GM19025 (cell line): ENCODE measurements at regions not wholly inside any gene's neighbourhood (a gene's known extent, or its start where the extent isn't known, plus 50 kb on each side); places are given as distances from the start of the nearest gene placed in this dataset.

ENCODE experiments used
- ATAC-seq: cut with Tn5 transposase; IDR thresholded peaks from one replicate; pipeline ENCODE4 v1.9.1; 2021; ENCODE audit warnings: mild to moderate bottlenecking, low read depth, moderate library complexity; ENCODE audit not compliant: unreplicated experiment

DNA sequence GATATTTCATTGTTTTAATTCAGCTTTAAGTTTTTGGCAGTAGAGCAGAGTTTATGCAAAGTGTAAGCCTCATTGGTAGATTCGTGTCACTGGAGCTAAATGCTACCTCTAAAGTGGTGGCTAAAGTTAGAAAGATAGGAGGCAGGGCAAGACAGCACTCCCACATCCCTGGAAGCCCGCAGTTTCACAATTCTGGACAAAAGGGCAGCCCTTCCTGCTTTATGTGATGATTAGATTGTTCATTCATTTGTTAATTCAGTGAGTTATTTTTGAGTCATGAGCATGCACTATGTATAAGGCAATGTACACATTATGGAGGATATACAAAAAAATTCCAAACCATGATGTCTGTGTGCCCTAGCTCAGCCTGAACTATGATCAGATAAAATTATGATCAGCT is 52.1 kb upstream of the EIF3M start:
- ATAC-seq, result no peak

- ATAC-seq, result peak; percentile 99
These were observed 53.5 kb upstream of the EIF3M start for GRCh38 chr11:32529994-32530588.

DNA sequence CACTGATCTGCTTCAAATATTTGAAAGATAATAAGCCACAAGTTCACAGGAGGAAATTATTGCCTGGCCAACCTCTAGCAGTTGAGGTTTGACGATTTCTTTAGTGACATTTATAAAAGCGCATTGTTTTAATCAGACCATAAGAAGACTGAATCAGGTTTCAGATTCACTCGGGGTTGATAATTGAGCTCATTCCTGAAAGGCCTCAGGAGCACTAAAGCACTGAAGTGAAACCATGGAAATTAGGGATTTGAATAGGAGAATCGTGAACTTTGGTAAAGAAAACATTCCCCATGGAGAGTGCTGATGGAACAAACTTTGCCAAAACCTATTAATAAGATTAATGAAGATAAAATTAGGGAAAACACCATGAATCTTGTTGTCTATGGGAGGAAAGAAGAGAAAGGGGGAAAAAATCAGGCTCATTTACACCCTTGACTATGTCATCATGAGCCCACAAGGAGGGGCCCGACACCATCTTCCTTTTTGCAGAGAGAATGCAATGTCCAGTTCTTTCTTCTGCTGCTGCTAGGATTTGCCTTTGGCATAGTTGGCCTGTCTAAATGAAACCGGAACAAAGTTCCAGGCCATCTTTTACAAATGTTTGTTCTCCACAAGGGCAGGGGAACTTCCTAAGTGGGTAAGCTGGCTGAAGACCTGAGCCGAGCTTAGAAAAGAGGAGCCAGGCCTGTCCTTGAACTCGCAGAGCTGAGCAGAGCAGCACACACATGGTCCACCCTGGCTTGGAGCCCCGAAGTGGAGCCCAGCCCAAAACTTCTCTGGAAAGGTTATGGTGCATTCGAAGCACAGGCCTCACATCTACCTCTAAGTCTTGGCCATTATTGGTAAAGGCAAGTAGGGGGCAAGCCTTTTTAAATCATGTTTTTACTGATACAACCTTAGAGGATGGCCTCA is 56.1 kb upstream of the EIF3M start:
- no peak for ATAC-seq

DNA sequence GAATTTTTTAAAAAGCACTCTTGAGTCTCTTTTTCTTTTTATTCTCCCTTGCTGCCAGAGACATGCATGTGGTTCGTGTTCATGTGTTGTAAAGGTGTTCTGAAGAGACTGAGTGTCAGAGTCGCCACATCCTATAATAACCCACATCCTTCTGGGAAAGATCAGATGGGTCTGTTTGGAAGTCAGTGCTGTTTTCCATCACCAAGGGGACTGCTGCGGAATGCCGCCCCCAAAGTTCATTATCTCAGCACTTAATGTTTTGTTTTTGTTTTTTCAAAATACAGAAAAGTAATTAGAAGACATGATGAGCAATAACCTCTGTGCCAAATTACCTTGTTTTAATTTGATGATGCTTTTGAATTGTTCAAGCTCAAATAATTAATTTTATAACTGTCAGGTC is 56.9 kb upstream of the EIF3M start:
- no peak for ATAC-seq

DNA sequence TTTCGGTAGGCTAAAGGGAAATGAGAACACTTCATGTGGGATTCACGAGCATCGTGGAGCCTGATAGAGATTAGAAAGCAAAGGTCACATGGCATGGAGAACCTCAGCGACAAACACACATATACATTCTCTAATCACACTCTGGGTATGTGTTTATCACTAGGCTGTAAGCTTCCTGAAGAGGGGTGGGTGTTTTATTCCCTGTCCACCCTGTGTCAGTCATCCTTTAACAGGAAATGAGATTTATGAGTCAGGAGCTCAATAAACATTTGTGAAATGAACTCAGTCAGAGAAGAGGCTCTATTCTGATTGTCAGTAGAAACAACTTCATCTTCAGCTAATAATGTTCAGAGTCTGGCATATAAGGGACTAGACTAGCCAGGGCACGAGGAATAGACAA is 71.7 kb upstream of the EIF3M start:
- ATAC-seq, result no peak

GRCh38 chr11:32510039-32510438 is 73.6 kb upstream of the EIF3M start:
- no peak for ATAC-seq

GRCh38 chr11:32508780-32509179 is 73.4 kb upstream of the WT1 start:
- ATAC-seq, result no peak

DNA sequence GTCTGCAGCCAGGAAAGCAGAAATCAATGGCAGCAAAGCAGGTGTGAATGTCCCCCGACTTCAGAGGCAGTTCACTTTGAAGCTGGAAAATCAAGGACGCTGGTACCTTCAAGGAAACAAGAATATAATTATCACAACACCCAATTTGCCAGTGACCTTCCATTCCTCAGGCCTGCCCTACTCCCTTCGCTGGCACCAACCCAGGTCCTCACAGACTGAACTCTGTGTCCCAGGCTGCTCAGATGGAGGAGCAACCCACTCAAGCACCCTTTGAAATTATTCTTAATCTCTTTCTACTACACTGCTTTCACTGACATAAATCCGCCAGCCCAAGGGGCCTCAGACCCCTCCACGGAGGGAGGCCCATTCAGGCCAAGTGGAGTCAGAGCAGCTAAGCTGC is 64.7 kb upstream of the WT1 start:
- ATAC-seq, result no peak

DNA sequence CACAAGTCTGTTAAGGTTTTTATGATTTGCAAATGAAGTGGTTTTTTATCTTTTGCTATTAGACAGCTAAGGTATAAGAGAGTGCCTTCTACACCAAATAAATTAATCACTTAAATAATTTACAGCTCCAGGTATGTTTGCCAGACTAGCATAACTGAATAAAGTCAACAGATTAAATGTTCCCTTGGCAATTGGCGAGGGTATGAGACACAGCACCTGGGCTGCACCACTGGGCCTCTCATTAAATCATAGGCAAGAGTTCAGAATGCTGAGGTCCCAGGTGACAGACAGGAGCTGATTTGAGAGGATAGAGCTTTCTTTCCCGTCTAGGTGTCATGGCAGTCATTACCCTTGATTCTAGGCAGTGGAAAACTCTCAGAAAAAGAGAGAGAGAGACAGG is 62.6 kb upstream of the WT1 start:
- no peak for ATAC-seq

DNA sequence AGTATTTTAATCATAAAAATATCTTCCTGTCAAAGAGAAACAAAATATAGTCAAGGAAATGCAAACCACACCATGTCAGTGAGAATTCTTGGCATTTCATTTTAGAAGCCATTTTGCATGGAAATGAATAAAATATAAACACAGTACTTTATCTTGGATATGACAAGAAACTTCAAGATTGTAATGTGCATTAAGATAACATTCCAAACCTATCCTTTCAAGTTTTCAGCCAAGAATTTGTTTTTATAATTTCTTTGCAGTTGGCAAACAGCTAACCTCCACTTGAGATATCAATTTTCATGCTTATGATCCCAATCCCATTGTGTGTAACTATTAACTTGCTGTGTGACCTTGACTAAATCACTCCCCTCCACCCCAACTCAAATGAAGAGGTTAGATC is 59.3 kb upstream of the WT1 start:
- no peak for ATAC-seq

GRCh38 chr11:32489464-32489863 is 54.1 kb upstream of the WT1 start:
- no peak for ATAC-seq

DNA sequence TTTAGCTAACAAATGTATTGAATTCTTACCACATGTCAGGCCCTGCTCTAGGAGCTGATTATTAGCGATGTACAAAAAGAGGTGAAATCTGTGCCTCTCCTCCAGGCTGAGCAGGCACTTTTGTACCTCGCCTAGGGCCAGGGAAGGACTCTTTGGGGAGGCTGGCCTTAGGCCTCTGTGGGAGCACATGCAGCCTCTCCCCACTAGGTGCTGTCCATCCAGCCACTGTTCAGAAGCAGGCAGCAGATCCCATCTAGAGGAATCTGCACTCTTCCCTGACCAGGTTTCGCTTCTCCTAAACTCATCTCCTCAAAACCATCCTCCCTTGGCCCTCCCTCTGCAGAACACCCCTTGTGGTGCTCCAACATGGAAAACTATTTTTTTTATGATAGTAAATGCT is 51.9 kb upstream of the WT1 start:
- ATAC-seq, result no peak

GRCh38 chr11:32485733-32486132 is 50.4 kb upstream of the WT1 start:
- no peak for ATAC-seq
